Parathyroid adenoma (tissue), 2 donors: ENCODE measurements at regions not wholly inside any gene's neighbourhood (a gene's known extent, or its start where the extent isn't known, plus 50 kb on each side); places are given as distances from the start of the nearest gene placed in this dataset.
A peak's percentile ranks its signal among the peaks of the same experiment; 100 is the strongest.

Experiments used
- H2AFZ ChIP-seq: fragments of 300-600 bp; sonication (generic); one replicate; pipeline ENCODE4 v1.7.0; 2017; ENCODE audit warnings: antibody characterized with exemption, mild to moderate bottlenecking
- H3K27ac ChIP-seq: fragments of 300-600 bp; sonication (generic); one replicate; pipeline ENCODE4 v1.7.0; 2017
- H3K27me3 ChIP-seq: fragments of 300-600 bp; sonication (generic); one replicate; pipeline ENCODE4 v1.7.0; 2017; ENCODE audit warnings: low read length; ENCODE audit not compliant: control insufficient read depth, insufficient read depth
- H3K36me3 ChIP-seq: fragments of 300-600 bp; sonication (generic); one replicate; pipeline ENCODE4 v1.7.0; 2017; ENCODE audit warnings: low read length; ENCODE audit not compliant: control insufficient read depth, insufficient read depth
- H3K4me1 ChIP-seq: fragments of 300-600 bp; sonication (generic); one replicate; pipeline ENCODE4 v1.7.0; 2017; ENCODE audit warnings: control low read depth
- H3K4me2 ChIP-seq: fragments of 300-600 bp; sonication (generic); one replicate; pipeline ENCODE4 v1.7.0; 2017; ENCODE audit warnings: low read length
- H3K4me3 ChIP-seq: fragments of 300-600 bp; sonication (generic); one replicate; pipeline ENCODE4 v1.7.0; 2017; ENCODE audit warnings: low read depth, low read length
- H3K79me2 ChIP-seq: fragments of 300-600 bp; sonication (generic); one replicate; pipeline ENCODE4 v1.7.0; 2017; ENCODE audit warnings: control low read depth
- H3K9ac ChIP-seq: fragments of 300-600 bp; sonication (generic); one replicate; pipeline ENCODE4 v1.7.0; 2017; ENCODE audit warnings: mild to moderate bottlenecking
- H3K9me3 ChIP-seq: fragments of 300-600 bp; sonication (generic); one replicate; pipeline ENCODE4 v1.7.0; 2017; ENCODE audit warnings: low read length; ENCODE audit not compliant: control insufficient read depth
- TF ChIP-seq, protein P1 (sequence below): fragments of 300-600 bp; sonication (generic); IDR thresholded peaks from one replicate; pipeline ENCODE4 v1.7.0; 2017; ENCODE audit warnings: antibody characterized with exemption, mild to moderate bottlenecking
- donor health status: primary hyperparathyroidism.

DNA sequence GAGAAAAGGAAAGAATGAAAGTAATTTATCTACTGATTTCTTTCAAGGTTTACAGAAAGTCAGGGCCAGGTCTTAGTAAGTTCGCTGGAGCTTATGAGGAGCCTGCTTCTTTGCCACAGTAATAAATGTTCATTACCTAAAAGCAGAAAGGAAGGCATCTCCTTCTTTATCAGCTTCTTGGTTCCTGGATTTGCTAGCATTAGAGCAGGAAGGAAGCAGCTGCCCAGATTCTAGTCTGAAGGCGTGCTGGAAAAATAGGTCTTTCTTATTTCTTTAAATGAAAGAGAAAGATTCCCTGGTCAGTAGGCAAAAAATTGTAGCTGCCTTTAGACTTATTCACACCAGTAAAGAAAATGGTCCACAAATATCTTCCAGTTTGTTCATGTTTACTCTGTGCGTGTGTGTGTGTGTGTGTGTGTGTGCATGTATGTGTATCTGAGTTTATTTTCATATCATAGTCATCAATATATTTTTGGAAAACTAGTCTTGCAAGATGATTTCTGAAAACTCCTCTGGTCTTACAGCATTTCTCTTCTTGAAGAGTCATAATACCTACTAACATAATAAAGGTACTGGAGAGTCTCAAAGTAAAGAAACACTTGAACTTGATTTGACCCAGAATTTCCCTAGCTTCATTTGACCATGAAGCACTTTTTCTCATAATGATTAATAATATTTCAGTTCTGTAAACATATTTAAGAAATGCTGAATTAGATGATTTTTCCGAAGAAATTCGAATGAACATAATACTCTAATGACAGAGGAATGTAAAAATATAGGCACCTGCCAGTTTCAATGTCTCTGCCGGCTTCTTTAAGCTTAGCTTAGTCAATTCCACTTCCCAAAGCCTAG is 255.3 kb upstream of the ZPLD1 start:
- Histone ChIP-seq H3K4me1 (no peaks in the 10 kb centered on the region), H3K79me2 (no peaks in the 10 kb centered on the region), H3K27me3 (no peaks in the 10 kb centered on the region), H3K4me2 (peak overlapping the region; percentile 47), H3K4me3 (no peak overlapping the region), H3K27ac (peak overlapping the region; percentile 19), H2AFZ (no peak overlapping the region), H3K36me3 (no peaks in the 10 kb centered on the region), H3K9ac (no peak overlapping the region), H3K9me3 (no peaks in the 10 kb centered on the region)
- TF ChIP-seq, protein P1, sequence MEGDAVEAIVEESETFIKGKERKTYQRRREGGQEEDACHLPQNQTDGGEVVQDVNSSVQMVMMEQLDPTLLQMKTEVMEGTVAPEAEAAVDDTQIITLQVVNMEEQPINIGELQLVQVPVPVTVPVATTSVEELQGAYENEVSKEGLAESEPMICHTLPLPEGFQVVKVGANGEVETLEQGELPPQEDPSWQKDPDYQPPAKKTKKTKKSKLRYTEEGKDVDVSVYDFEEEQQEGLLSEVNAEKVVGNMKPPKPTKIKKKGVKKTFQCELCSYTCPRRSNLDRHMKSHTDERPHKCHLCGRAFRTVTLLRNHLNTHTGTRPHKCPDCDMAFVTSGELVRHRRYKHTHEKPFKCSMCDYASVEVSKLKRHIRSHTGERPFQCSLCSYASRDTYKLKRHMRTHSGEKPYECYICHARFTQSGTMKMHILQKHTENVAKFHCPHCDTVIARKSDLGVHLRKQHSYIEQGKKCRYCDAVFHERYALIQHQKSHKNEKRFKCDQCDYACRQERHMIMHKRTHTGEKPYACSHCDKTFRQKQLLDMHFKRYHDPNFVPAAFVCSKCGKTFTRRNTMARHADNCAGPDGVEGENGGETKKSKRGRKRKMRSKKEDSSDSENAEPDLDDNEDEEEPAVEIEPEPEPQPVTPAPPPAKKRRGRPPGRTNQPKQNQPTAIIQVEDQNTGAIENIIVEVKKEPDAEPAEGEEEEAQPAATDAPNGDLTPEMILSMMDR, result no peak

DNA sequence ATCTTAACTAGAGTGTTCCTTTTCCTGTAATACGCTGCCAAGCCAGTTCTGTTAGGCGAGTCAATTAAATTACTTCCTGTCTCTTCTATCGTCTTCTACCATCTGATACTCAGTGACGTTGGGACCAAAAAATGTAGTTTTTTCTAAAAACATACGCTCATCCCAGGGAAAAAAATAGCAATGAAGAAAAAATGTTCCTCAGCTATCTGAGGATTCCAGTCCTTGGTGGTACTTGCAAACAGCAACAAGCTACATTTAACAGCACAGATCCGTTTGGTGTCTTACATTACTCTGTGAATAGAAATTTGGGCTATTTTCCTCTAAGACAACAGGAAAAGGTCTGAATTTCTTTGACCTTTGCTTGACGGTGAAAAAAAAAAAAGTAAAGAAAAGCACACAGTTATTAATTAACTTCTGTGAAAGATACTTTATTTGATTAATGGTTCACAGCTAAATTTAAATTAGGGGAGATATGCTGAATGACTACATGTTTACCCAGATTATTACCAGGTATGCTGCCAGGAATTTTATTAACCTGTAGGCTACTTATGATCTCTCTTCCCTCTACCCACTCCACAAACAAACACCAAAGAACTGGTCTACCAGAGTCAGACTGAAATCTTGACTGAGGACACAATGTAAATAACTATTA is 254.4 kb upstream of the ZPLD1 start:
- TF ChIP-seq, protein P1, result no peak
- H3K9me3 ChIP-seq, result no peaks in the 10 kb centered on the region
- H3K4me2 ChIP-seq, result peak overlapping the region; percentile 47
- H3K27me3 ChIP-seq, result no peaks in the 10 kb centered on the region
- H3K4me3 ChIP-seq, result no peak overlapping the region
- H2AFZ ChIP-seq, result peak overlapping the region; percentile 38
- H3K79me2 ChIP-seq, result no peaks in the 10 kb centered on the region
- no peaks in the 10 kb centered on the region for H3K4me1 ChIP-seq
- H3K27ac ChIP-seq, result peak overlapping the region; percentile 19
- no peaks in the 10 kb centered on the region for H3K36me3 ChIP-seq
- no peak overlapping the region for H3K9ac ChIP-seq

DNA sequence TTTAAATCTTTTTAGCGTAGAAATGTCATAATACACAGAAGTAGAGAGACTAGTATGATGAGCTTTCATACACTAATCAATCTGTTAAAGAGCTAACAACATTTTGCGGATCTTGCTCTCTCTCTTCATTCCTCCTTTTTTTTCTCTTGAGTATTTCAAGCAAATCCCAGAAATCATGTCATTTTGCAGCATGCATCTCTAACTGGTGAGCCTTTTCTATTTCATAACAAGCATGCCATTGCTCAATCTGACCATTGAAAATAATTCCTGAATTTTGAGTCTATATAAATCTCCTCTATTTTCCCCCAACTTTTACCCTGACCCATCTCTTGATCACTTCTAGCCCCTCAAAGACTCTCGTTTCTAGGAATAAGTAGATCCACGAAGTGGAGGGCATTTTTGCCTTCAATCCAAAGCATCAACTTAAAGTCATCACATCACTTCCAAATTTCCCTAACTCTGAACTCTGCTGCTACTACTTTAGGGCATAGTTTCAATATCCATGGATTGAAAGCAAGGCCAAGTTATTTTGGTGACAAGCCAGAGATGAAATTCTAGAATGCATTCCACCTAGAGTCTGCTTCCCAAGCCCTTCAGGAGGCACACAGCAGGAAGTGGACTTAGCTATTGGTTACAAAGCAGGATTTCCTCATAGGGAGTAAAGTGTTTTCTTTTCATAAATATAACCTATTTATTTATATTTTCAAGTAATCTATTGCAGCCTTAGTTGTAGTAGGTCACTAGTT is 253.5 kb upstream of the ZPLD1 start:
- Histone ChIP-seq H3K4me1 (no peaks in the 10 kb centered on the region), H2AFZ (no peak overlapping the region), H3K36me3 (no peaks in the 10 kb centered on the region), H3K9ac (no peak overlapping the region), H3K79me2 (no peaks in the 10 kb centered on the region), H3K4me3 (no peak overlapping the region), H3K27me3 (no peaks in the 10 kb centered on the region), H3K27ac (peak overlapping the region; percentile 1), H3K4me2 (no peak overlapping the region), H3K9me3 (no peaks in the 10 kb centered on the region)
- TF ChIP-seq, protein P1, result no peak

DNA sequence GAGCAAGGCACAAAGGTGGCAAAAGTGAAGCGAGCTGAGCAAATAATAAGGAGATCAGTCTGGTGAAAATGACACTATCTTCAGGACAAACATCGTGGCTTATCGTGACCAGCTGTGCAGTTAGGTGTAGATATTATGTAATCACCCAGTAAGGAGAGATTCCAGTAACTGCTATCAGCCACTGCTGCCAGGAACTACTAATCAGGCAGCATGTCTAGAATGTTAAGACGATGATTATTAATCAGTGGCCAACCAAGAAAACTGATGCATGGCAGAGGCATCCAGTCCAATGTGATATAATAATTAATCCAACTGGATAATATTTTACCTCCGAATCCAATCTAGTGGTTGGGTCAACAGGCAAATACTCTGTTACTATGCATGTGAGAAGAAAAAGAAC is 252.7 kb upstream of the ZPLD1 start:
- Histone ChIP-seq H3K36me3 (no peaks in the 10 kb centered on the region), H2AFZ (no peak overlapping the region), H3K4me1 (no peaks in the 10 kb centered on the region), H3K9me3 (no peaks in the 10 kb centered on the region), H3K4me2 (no peak overlapping the region), H3K4me3 (no peak overlapping the region), H3K9ac (no peak overlapping the region), H3K79me2 (no peaks in the 10 kb centered on the region), H3K27ac (no peak overlapping the region), H3K27me3 (no peaks in the 10 kb centered on the region)
- TF ChIP-seq, protein P1, result no peak
